Breast epithelium (tissue), 4 donors: ENCODE measurements at regions not wholly inside any gene's neighbourhood (a gene's known extent, or its start where the extent isn't known, plus 50 kb on each side); places are given as distances from the start of the nearest gene placed in this dataset.

ENCODE experiments used
- DNase-seq, 2 donors: peaks; one replicate each; pipeline ENCODE4 v3.0.0-alpha.2; 2019; ENCODE audit warnings: low spot score in 2 of 2
- H3K27ac ChIP-seq, 2 donors: fragments of 200-600 bp; sonication (generic) in 1 of 2; one replicate each; pipeline ENCODE4 v1.5.1; 2016 to 2019; ENCODE audit warnings: mild to moderate bottlenecking in 1 of 2
- H3K27me3 ChIP-seq, 2 donors: fragments of 200-600 bp; sonication (generic) in 1 of 2; one replicate each; pipeline versions ENCODE4 v1.5.1 to v1.6.0; 2017 to 2019; ENCODE audit warnings: control low read depth in 1 of 2, mild to moderate bottlenecking in 1 of 2
- H3K36me3 ChIP-seq: fragments of 200-600 bp; one replicate; pipeline ENCODE4 v1.5.1; 2019
- H3K4me1 ChIP-seq, 2 donors: fragments of 200-600 bp; sonication (generic); one replicate each; pipeline ENCODE4 v1.5.1; 2016 to 2019; ENCODE audit warnings: control low read depth in 1 of 2
- H3K4me3 ChIP-seq, 3 donors: fragments of 200-600 bp; sonication (generic); 1 replicate in 2 of 3; 2 replicates in 1 of 3; pipeline ENCODE4 v1.5.1; 2016 to 2019; ENCODE audit warnings: mild to moderate bottlenecking in 3 of 3, moderate library complexity in 2 of 3
- H3K9me3 ChIP-seq, 2 donors: fragments of 200-600 bp; sonication (generic) in 1 of 2; one replicate each; pipeline ENCODE4 v1.5.1; 2016 to 2019; ENCODE audit warnings: control low read depth in 1 of 2
- POLR2A ChIP-seq: fragments of 450-650 bp; IDR thresholded peaks from one replicate; pipeline ENCODE4 v1.6.1; 2016; ENCODE audit warnings: antibody characterized with exemption, mild to moderate bottlenecking, moderate library complexity
- POLR2AphosphoS5 ChIP-seq, 3 donors: sonication (generic); formaldehyde crosslinking; IDR thresholded peaks; one replicate each; pipeline ENCODE4 v1.6.1; 2017; ENCODE audit warnings: antibody characterized with exemption in 3 of 3
- intact Hi-C: fragments of 100-400 bp; cut with DNase I; formaldehyde crosslinking; loops from one replicate; pipeline ENCODE4 v1.15.1; 2023; ENCODE audit warnings: low total_unique reads
- TF ChIP-seq, protein P1 (sequence below), 3 donors: fragments of 450-650 bp; IDR thresholded peaks; one replicate each; pipeline ENCODE4 v1.5.1; 2016 to 2017; ENCODE audit warnings: antibody characterized with exemption in 3 of 3, mild to moderate bottlenecking in 3 of 3, moderate library complexity in 3 of 3

DNA sequence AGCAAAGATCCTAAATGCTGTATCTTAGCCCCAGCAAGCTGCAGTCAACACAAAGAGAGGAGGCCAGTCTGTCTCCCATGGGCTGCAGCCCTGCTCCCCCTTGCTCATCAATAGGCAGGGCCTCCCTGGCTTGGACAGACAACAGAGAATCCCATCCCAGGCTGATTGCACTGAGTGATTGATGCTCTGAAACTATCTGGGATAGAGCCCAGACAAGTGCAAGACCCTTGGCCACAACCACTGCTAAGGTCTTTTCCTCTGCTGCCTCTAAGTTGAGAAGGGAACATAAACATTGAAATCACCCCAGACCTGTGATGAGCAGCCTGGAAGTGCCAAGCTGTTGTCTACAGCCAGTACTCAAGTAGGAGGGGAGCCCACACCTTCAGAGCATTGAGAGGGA, 661.0 kb upstream of the CDH18 start:
- H3K9me3 ChIP-seq, result peaks cover 0 to 6% of the 10 kb centered on the region in 2 donors
- H3K4me1 ChIP-seq, result no peaks in the 10 kb centered on the region
- intact Hi-C loops, result no loop called here
- DNase-seq, result no peak
- no peaks in the 10 kb centered on the region for H3K36me3 ChIP-seq
- no peak for TF ChIP-seq POLR2A
- TF ChIP-seq, protein P1, sequence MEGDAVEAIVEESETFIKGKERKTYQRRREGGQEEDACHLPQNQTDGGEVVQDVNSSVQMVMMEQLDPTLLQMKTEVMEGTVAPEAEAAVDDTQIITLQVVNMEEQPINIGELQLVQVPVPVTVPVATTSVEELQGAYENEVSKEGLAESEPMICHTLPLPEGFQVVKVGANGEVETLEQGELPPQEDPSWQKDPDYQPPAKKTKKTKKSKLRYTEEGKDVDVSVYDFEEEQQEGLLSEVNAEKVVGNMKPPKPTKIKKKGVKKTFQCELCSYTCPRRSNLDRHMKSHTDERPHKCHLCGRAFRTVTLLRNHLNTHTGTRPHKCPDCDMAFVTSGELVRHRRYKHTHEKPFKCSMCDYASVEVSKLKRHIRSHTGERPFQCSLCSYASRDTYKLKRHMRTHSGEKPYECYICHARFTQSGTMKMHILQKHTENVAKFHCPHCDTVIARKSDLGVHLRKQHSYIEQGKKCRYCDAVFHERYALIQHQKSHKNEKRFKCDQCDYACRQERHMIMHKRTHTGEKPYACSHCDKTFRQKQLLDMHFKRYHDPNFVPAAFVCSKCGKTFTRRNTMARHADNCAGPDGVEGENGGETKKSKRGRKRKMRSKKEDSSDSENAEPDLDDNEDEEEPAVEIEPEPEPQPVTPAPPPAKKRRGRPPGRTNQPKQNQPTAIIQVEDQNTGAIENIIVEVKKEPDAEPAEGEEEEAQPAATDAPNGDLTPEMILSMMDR (IDR thresholded peaks at IDR 0.05), result no peak
- no peak for TF ChIP-seq POLR2AphosphoS5 (IDR thresholded peaks at IDR 0.05)
- no peak overlapping the region for H3K4me3 ChIP-seq
- H3K27me3 ChIP-seq, result no peaks in the 10 kb centered on the region
- no peak overlapping the region for H3K27ac ChIP-seq

DNA sequence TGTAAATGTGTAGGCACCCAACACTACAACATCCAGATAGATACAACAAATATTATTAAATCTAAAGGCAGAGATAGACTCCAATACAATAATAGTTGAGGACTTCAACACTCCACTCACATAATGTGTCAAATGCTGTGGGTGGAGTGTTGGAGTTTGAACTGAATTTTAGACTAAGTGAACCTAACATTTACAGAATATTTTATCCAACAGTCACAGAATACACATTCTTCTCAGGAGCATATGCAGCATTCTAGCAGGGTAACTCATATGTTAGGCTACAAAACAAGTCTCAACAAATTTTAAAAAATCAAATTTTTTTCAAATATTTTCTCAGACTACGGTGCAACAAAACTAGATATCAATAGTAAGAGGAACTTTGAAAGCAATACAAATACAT, 648.7 kb upstream of the CDH18 start:
- no peaks in the 10 kb centered on the region for H3K36me3 ChIP-seq

DNA sequence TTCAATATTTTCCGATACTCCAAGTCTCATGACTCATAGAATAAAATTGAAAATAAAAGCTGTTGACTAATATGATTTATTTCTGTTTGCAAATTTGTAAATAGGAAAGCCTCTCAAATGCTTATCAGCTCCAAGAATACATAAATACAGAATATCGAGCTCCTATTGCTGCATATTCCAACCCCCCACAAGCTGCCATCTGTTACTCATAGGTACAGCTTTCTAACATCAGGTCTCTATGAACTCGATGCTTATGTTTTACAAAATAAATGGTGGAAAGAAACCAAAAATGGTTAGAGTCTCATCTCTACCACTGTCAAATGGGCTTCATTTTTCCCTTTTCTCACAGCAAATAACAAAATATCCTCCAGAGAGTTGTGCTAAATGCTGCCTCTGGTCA, 631.6 kb upstream of the CDH18 start:
- Histone ChIP-seq H3K27me3 (no peaks in the 10 kb centered on the region), H3K4me1 (no peaks in the 10 kb centered on the region), H3K27ac (no peak overlapping the region), H3K4me3 (no peak overlapping the region), H3K36me3 (peaks cover 4% of the 10 kb centered on the region), H3K9me3 (no peaks in the 10 kb centered on the region)
- intact Hi-C loops, result no loop called here
- TF ChIP-seq, protein P1 (IDR thresholded peaks at IDR 0.05), result no peak
- TF ChIP-seq POLR2AphosphoS5 (IDR thresholded peaks at IDR 0.05) (no peak), POLR2A (no peak)
- no peak for DNase-seq

More for the DNA sequence above, 648.7 kb upstream of the CDH18 start:
- no peaks in the 10 kb centered on the region for H3K27me3 ChIP-seq
- TF ChIP-seq, protein P1 (IDR thresholded peaks at IDR 0.05), result no peak
- TF ChIP-seq POLR2A (no peak), POLR2AphosphoS5 (IDR thresholded peaks at IDR 0.05) (no peak)
- DNase-seq, result no peak
- H3K4me1 ChIP-seq, result no peaks in the 10 kb centered on the region
- no peak overlapping the region for H3K4me3 ChIP-seq
- H3K9me3 ChIP-seq, result no peaks in the 10 kb centered on the region
- intact Hi-C loops, result no loop called here
- no peak overlapping the region for H3K27ac ChIP-seq

DNA sequence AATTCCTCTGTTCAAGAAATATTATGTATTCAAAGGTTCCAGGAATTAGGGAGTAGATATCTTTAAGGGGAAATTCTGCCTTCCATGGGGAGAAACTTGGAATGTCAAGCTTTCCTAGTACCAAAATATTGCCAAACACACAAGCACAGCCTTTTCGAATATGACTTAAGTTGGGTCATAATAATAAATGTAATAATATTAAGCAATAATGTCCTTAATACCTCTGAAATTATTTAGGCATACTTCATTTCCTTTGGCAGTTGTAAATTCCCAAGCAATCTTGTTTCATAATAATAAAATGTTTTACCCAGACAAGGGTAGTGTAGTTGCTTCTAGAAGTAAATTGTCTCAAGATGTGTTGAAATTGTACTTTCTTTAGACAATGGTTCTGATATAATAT, 630.3 kb upstream of the CDH18 start:
- Histone ChIP-seq H3K27me3 (no peaks in the 10 kb centered on the region), H3K9me3 (no peaks in the 10 kb centered on the region), H3K36me3 (no peaks in the 10 kb centered on the region), H3K4me3 (no peak overlapping the region), H3K4me1 (no peaks in the 10 kb centered on the region), H3K27ac (no peak overlapping the region)
- TF ChIP-seq, protein P1 (IDR thresholded peaks at IDR 0.05), result no peak
- no peak for TF ChIP-seq POLR2A
- no peak for TF ChIP-seq POLR2AphosphoS5 (IDR thresholded peaks at IDR 0.05)
- intact Hi-C loops, result no loop called here
- DNase-seq, result no peak

DNA sequence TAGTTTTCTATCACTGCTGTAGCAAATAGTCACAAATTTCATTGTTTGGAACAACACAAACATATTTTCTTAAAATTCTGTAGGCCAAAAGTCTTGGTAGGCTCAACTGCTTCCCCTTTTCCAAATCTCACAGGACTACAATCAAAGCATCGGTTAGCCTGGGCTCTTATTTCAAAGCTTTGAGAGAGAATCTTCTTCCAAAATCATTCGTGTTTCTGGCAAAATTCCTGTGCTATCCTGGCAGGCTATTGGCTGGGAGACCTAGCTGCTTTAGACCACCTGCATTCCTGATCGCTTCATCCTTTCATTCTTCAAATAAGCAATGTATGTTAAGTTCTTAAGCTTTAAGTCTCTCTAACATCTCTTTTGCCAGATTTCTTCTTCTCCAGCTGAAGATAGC, 629.8 kb upstream of the CDH18 start:
- intact Hi-C loops, result no loop called here
- H3K36me3 ChIP-seq, result no peaks in the 10 kb centered on the region
- no peak overlapping the region for H3K4me3 ChIP-seq
- no peaks in the 10 kb centered on the region for H3K27me3 ChIP-seq
- TF ChIP-seq POLR2AphosphoS5 (IDR thresholded peaks at IDR 0.05) (no peak), POLR2A (no peak)
- TF ChIP-seq, protein P1 (IDR thresholded peaks at IDR 0.05), result no peak
- no peaks in the 10 kb centered on the region for H3K9me3 ChIP-seq
- H3K4me1 ChIP-seq, result no peaks in the 10 kb centered on the region
- no peak overlapping the region for H3K27ac ChIP-seq
- no peak for DNase-seq
